DMS53 treated with DMSO at 0.1 percent for 48 hours (cell line): ENCODE measurements at regions not wholly inside any gene's neighbourhood (a gene's known extent, or its start where the extent isn't known, plus 50 kb on each side); places are given as distances from the start of the nearest gene placed in this dataset.

Experiments used
- DNase-seq: peaks from one replicate; lab custom pipeline; 2025; ENCODE audit not compliant: unreplicated experiment; lab: John Stamatoyannopoulos, UW

DNA sequence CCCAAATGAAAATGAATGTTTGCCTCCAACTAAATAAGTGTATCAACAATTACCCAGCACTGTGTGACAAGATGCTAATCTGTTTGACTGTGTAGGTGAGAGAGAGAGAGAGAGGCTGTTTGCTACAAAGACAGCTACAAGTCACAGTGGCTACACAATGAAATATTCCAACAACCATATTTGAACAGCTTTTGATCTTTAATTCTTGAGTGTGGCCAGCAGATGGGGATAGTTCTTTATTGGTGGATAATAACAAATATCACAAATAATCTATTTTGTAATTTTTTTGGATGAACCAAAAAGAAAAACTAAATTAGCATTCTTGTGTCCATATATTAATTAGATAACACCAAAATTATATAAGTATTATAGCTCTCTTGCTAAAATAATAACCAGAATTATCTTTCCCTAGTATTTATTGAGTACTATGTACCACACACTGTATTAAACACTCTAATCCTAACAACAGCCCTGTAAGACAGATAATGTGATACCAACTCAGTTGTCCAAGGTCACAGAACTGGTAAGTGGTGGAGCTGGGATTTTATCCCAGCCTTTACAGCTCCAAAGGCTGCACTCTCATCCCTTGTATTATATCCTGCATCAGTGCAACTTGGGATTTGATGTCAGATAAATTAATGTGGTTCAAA lies 61.9 kb upstream of the C3orf80 start:
- peak; percentile 5 for DNase-seq

DNA sequence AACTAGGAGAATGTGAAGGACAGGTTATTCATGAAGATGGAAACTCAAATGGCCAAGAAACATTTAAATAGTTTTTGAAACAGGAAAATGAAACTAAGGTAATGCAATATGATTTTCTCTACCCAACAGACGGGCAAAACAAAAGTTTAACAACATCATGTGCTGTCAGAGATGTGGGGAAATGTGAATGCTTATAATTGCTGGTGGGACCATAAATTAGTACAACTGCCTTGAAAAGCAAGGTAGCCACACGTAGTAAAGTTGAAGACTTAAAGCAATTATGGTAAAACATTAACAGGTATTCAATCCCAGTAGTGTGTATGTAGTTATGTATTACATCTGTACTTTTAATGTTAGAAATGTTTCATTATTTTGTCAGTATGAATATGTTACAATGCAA lies 57.0 kb upstream of the C3orf80 start:
- DNase-seq: no peak

DNA sequence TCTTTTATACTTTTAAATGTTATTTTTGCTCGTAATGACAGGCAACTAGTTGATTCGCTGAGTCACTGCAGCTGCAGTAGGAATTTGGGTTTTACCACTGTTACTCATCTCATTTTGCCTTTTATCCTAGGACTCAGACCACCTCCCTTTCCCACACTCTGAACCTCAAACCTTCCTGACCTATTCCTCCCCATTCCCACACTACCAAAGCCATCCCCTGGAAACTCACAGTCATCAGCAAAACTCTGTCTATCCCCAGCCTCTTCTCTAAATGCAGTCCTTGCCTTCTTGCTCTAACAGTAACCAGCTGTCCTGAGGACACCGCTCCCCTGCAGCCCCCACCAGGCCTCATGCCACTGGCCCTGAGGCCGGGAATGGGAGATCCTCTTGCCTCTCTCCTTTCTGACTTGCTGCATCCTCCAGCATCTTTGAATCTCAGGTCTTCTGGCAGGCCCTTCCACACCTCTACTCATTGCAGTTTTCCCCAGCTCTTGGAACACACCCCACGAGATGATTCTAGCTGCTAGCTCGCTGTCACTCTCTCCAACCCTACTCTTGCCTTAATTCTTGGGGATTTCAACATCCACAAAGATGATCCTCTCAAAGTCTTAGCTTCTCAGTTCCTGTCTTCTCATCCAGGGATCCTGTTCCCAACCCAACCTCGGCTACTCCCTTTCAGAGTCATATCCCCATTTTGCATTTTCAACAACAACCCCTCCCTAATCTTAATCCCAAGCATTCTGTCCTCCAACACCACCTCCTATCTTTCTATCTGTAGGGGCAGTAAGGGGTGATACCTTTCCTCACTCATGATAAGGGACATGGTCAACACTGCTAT lies 55.9 kb upstream of the C3orf80 start:
- no peak for DNase-seq

DNA sequence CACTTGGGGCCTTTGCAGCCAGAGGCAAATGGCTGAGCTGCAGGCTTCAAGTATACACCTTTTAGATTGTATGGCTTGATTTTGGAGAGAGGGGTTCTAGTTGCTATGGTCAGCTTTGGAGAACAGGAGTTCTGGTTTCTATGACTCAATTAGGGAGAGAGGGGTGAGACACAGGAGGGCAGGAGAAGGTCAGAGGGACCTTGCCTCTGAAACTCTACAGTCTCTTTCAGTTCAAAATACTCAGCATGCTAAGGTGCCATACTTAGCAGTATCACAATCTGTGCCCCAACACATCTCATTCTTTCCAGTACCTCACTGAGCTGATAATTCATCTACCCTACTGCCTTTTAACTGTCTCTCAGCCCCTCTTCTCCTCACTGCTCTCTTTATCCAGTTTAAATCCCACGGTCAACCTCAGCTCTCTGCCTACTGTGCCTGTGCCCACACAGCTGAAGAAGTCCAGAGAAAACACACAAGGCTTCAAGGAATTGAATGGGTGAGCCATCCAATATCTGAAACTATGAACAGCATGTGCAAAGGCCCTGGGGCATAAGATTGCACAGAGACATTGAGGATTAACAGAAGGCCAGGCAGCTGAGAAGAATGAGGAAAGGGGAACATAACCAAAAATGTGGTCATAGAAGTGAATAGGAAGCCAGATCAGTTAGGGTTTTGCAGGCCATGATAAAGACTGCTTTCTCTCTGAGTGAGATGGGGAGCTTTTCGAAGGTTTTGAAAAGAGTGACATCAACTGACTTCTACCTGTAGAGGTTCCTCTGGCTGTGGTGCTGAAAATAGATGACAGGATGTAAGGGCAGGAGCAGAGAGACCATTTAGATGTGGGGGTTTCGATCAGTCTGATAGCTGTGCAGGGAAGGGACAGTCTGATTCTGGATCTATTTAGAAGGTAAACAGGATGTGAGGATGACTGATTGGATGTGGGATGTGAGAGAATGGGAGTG lies 54.5 kb upstream of the C3orf80 start:
- DNase-seq: no peak

DNA sequence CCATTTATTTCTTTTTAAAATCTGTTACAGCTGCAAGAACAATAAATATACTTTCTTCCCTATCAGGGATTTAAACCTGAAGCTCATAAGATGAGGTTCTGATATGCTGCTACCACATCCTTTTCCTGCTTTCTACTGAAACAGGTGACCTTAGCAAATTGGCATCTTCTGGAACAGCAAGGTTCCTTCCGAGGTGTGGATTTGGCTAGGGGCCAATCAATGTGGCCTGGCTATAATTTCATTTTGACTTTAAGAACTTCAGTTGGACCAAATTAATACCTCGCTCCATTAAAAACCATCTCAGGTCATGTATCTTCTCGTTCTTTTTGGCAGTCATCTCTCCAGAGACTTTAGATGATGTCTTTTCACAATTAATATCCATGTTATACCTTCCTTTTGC lies 53.4 kb upstream of the C3orf80 start:
- DNase-seq: no peak

DNA sequence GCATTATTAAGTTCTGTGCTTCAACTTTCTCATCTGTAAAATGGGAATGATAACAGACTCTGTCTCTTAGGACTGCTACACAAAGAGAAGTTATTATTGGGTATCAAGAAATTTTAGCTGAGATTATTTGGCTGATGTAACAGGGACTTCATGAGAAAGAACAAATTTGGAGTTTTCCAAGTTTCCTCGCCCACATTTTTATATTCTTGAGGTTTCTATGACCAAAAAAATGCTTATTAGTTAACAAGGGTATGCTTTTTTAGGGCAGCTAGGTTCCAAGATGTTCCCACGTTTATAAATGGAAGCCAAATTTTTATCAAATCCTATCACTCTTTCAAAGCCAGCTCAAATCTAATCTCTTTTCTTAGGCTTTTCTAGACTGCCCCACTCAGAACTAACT lies 50.6 kb upstream of the C3orf80 start:
- no peak for DNase-seq
